GM12873 (cell line): ENCODE measurements at regions not wholly inside any gene's neighbourhood (a gene's known extent, or its start where the extent isn't known, plus 50 kb on each side); places are given as distances from the start of the nearest gene placed in this dataset.

Experiments used
- CTCF ChIP-seq: IDR thresholded peaks from 2 replicates; pipeline ENCODE4 v1.5.1; 2012; ENCODE audit warnings: low read depth, mild to moderate bottlenecking, moderate library complexity, low read length, control low read depth; ENCODE audit not compliant: insufficient read depth; ENCODE audit errors: missing control alignments

DNA sequence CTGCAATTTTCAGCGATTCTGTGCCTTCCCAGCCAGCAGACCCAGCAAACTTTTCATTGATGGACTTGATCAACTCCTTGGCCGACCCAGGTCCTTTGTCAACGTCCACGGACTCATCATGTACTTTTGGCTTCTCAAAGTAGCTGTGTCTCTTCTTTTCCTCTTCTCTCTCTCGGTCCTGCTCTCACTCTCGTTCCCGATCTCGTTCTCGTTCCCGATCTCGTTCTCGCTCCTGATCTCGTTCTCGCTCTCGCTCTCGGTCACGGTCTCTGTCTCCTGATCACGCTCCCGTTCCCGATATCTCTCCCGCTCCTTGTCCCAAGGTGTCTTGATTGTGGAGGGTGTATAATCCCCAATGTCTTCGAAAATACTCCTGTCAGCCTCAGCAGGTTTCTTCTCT is 219.5 kb upstream of the FANCL start:
- TF ChIP-seq CTCF = no peak

DNA sequence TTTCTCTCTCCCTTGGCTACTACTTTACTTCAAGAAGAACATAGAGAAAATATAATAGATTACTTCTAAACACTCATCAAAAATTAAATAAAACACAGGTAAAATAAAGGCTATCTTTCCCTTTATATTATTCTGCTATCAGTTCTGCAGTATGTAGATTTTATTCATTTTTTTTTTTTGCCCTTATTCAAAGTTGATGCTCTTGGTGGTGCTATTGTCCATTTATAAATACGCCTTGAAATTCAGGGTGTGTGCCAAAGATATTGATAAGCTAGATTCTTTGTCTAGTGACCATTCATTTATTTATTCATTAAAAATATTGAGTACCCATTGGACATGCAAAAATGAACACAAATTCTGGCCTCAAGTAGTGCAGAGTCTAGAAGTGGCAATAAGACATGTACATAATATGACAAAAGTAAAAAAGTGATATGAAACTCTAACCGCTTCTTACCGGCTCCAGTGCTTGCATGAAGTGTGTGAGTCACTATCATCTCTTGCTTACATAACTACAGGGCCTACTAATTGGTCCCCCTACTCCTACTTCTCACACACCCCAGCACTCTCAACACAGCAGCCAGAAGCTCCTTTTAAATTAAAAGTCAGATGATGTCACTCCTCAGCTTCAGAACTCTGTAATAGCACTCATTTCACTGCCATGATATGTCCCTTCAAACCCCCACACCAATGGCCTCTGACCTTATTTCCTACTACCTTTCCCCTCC is 208.3 kb upstream of the FANCL start:
- TF ChIP-seq CTCF = no peak

DNA sequence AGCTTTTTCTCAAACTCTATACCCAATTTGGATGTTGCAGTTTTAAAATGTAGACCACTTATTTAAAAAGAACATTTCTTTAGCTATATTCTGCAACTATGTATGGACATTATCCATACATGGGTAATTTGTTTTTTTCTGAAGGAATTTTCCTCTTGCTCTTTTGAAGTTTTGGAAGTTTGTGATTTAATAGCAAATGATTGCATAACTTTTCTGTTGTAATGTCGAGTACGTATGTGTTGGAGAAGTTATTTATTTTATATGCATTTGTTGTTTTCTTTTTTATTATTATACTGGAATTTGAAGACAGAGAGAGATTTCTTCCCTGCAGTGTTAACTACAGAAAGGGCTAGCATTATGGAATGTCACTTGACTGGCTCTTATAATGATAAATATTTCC is 207.7 kb upstream of the FANCL start:
- TF ChIP-seq CTCF = no peak

DNA sequence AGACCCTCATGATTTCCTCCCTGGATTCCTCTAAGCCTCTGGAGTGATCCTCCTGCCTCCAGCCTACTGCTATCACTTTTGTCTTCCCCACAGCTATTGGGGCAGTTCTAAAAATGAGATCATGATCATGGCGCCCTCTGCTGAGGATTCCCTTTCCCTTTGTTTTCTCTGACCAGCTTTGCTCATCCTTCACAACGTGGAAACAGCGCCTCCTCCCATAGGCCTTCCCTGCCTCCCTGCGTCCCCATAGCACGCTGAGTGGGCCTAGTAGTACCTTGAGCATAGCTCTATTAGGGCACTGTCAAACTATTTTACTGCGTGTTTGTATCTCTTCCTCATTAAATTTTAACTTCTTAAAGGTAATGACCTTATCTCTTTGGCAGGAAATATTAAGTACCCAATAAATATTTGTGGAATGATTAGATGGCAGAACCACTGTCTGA is 207.0 kb upstream of the FANCL start:
- peak; percentile 56 for TF ChIP-seq CTCF

GRCh38 chr2:58447586-58447985 is 206.5 kb upstream of the FANCL start:
- no peak for TF ChIP-seq CTCF

DNA sequence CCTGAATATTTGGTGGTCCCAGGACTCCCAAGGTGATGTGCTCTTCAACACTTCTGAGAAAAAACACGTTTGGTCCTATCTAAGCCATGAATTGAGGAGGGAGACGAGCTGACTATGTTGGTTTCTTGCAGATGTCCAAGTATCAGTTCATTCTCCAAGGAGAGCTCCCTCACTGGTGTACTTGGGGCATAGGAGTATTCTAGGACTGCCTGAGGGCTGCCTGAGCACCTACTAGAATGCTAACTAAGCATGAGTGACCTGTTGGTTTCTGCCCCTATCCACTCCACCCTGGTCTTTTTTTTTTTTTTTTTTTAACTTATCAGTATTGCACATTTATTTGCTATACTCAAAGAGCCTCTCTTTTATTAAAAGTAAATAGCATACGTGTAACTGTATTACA is 200.5 kb upstream of the FANCL start:
- no peak for TF ChIP-seq CTCF

- TF ChIP-seq CTCF = no peak
These were observed 195.7 kb upstream of the FANCL start for GRCh38 chr2:58436872-58437271.
